ENCODE measurements at regions not wholly inside any gene's neighbourhood (a gene's known extent, or its start where the extent isn't known, plus 50 kb on each side); places are given as distances from the start of the nearest gene placed in this dataset.
A peak's percentile ranks its signal among the peaks of the same experiment; 100 is the strongest.
"Not testable (repeated sequence)": the region's sequence is repeated elsewhere in the genome, so short reads cannot be mapped to it uniquely, and the experiment has no call there.

DNA sequence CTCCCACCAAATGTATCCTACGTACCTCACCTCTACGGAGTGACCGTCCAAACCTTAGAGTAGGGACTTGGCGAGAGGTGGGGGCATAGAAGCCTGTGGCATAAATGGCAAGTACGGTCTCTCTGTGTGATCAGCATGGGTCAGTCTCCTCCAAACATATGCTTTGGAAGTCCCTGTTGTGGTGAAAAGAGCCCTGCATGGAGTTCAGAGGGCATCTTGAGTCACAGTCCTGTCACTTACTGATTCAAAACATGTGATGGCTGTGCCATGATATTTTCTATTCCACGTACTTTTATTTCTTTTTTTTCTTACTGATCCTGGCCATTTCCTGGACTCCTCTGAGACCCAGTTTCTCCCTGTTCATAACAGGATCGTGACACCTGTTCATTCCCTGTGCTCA lies 67.5 kb upstream of the CEP85L start:
- no peak for DNase-seq

DNA sequence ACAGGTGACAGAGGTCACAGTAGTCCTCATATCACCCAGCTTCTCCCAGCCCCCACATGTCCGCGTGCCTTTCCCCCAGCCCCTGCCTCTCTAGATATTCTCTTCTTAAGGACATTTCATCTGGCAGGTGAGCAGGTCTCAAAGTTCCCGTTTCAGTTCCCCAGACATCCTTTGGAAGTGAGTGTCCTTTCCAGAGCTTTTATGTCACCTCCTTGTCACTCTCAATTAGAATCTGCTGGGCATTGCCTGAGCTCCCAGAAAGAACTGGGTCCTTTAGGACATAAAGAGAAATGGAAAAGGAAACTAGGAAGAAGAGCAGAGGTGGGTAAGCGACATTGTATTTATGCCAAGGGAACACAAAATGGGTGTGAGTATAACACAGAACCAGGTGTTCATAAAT lies 66.9 kb upstream of the CEP85L start:
- DNase-seq = no peak

DNA sequence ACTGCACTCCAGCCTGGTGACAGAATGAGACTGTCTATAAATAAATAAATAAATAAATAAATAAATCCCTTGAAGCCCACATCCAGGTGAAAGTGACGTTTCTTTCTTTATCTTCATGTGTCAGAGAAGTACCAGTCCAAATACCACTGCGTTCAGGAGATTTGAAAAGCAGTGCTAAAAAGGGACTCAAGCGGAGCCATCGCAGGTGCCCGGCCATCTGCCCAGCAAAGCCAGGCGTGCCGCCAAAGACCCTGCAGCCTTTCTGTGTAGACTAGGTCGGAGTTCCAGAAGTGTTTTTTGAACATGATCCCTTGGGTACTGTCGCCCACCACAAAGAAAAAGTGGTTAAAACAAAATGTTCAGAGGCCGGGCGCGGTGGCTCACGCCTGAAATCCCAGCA lies 65.7 kb upstream of the CEP85L start:
- no peak for DNase-seq

- not testable (repeated sequence) for DNase-seq
Measured at GRCh38 chr6:118715907-118716306, 64.5 kb upstream of the CEP85L start.

DNA sequence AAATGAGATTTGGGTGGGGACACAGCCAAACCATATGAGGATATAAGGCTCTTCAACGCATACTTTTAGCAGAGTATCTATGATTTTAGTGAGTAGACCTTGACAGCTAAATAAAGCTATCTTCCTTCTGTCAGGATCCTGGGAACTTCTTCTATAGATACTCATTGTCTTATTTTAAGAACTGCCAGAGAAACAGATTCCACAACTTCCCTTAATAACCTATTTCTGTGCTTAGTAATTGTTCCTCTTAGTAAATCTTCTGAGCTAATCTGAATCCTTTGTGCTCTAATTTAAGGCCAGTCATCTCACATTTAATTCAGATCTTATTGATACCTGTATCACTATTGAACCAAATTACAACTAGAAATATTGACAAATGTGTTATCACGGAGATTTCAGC lies 64.0 kb upstream of the CEP85L start:
- DNase-seq = no peak

- DNase-seq = no peak
Measured at GRCh38 chr6:118714756-118715155, 63.4 kb upstream of the CEP85L start.

DNA sequence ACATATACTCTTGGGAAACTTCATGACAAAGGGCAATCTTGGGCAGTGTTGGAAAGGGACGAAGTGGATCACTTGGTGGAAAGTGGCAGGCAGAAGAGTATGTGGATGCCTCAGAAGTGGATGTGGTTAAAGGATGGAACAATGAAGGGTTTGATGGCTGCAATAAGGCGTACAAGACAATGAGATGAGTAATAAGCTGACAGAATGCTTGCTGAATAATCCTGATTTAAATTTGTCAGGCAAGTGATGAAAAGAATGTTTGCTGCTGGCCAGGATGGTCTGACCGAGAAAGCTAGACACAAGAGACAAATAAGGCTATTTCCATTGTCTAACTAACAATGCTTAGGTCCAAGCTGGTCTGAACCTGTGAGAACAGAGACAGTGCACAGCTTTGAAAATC lies 61.6 kb upstream of the CEP85L start:
- peak; percentile 51 for DNase-seq

DNA sequence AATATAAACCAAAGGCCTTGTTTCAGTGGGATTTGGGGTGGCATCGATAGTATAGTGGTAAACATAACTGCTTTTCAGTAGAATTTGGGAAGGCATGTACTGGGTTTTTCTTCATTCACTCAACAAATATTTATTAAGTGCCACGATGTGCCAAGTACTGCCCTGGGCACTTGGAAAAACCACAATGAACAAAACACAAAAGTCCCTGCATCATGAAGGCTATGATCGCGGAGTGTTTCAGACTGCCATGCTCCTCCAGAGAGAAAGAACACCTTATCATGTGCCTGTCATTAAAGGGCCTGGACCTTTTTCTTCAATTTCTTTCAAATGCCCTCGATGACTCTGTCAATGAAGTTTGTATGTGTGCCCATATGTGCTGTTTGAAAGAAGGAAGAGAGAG lies 59.2 kb upstream of the CEP85L start:
- DNase-seq = peak; percentile 26

GRCh38 chr6:118709859-118710350 lies 58.5 kb upstream of the CEP85L start:
- DNase-seq = peak; percentile 93

- DNase-seq = no peak
Measured at GRCh38 chr6:118708744-118709143, 57.4 kb upstream of the CEP85L start.

DNA sequence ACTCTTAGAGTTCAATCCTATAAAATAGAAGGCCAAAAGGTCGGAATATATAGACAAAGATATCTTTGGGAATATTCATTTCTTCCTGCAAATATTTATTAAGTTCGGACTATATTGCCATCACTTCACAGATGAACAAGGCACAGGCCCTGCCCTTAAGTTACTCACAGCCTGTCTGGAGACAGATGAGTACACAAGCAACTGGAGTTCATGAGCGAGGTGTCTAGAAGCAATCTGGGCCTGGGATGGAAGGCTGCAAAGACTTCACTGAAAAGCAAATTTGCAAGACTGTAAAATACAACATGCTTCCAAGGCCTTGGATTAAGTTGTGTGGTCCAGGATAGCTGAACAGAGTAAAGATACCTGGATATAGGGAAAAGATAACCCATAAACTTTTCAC lies 56.7 kb upstream of the CEP85L start:
- DNase-seq = peak; percentile 50

DNA sequence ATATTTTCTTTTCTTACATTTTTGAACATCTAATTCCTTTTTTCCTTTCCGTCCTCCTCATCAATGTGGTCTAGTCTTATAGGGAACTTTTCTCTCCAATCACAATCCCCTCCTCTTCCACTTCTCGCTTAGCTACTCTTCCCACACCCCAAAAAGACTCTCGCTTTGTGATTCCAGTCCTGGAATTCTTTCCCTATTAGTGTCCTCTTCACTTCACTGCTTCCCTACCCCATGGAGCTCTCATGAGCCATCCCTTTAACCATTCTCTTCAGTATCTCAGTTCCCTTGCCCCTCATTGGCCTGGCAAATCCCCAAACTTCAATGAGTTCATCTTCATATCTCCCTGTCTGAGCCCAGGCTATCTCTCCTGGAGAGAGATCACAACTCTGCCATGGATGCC lies 55.3 kb upstream of the CEP85L start:
- DNase-seq = no peak

DNA sequence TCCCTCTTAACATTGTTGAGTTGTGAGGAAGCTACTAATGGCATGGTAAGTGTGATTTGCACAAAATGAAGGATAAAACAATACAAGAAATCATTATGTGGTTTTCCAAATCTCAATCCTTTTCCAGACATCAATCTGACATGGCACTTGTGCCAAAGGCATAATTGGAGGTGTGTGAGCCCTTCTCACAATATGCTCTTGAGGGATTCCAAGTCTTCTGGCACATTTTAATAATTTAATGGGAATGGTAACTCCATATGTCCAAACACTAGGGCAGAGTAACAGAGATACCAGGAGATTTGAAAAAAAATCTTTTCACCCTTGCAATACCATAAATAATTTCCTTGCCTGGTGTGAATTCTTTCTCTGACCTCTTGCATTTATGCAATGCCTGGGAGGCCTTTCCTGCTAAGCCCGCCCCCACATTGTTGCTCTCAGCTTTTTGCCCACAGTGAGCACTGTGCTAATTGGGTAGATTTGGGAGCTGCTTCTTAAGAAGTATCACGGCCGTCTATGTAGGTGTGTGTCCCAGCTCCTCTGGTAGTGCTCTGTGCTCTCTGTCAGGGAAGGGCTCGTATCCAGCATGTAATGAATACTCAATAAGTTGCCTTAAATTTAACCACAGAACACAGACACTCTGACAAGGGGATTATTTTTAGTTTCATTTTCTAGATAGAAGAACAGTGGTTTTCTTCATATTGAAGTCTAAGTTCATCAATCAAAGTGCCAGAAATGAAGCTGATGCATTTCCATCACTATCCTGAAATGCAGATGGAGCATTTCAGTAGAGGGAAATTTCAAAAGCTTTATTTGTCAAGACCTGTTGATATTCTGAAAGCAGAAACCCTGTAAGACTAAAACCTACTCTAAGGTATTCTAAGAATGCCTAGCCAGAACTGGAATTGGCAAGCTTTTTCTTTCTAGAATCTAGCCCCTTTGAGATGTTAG lies 54.4 kb upstream of the CEP85L start:
- DNase-seq = peak; percentile 57

DNA sequence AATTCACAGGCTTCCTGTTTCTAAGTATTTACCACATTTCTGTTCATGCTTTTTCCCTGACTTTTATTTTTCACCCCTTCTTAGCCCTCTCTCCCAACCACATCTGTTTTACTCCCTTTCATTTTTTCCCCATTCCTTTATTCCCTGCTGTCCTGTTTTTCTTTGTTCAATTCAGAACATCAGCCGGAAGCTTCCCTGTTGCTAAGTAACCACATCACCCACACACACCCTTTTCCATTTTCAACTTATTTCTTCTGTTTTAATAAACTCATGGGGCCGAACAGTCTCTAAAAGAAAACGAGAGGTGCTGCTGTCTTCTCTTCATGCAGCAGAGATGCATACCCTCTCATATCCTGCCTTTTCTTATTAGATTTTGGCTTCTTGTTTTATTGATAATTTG lies 53.5 kb upstream of the CEP85L start:
- DNase-seq = no peak

DNA sequence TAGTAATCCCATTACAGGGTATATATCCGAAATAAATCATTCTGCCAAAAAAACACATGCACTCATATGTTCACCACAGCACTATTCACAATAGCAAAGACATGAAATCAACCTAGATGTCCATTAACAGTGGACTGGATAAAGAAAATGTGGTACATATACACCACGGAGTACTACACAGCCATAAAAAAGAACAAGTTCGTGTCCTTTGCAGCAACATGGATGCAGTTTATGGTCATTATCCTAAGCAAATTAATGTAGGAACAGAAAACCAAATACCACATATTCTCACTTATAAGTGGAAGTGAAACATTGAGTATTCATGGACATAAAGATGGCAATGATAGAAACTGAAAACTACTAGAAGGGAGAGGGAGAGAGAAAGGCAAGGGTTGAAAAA lies 49.9 kb upstream of the CEP85L start:
- DNase-seq = not testable (repeated sequence)

Data from activated CD4-positive, alpha-beta T cell treated with anti-CD3 and anti-CD28 coated beads, Interleukin-10, Interleukin-2, amounts not matched to agents 100 ng/mL and 50 ng/mL, durations not matched to agents 16 hours and 8 hours (primary cell).